ENCODE measurements at regions not wholly inside any gene's neighbourhood (a gene's known extent, or its start where the extent isn't known, plus 50 kb on each side); places are given as distances from the start of the nearest gene placed in this dataset.

DNA sequence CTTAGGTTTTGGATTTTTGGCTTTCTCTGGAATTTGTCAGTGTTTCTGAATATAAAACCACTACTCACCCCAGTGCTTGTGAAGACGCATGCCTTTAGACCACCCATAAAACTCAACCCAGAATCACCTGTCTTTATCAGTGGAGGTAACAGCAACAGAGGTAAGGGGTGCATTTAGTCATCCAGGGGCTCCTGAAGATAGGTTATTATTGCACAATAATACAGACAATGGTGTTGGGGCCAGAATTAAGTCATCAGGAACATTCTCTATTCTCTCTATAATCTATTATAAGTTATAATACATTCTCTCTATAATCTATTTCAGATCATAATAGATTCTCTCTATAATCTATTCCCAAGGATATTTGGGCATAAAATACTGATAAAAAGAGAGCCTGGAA, 100.2 kb upstream of the KCNQ5 start:
- no peaks in the 10 kb centered on the region for H3K36me3 ChIP-seq (replicated peaks in 1 of 2; ENCODE audit: insufficient read depth in 1 of 2, low read depth in 2 of 2)
- WGBS, 2 donors, result 88 to 92% methylated on average over 1 of the region's 1 CpG
- no peaks in the 10 kb centered on the region for H3K4me1 ChIP-seq
- DNase-seq (no peak), ATAC-seq (no peak)
- H3K4me3 ChIP-seq, result no peak overlapping the region
- intact Hi-C loops (cut with DNase I), result no loop called here
- H3K27me3 ChIP-seq, result no peaks in the 10 kb centered on the region
- H3K9me3 ChIP-seq, result no peaks in the 10 kb centered on the region
- no peak for TF ChIP-seq POLR2A (IDR thresholded peaks at IDR 0.05)
- TF ChIP-seq, protein P1, sequence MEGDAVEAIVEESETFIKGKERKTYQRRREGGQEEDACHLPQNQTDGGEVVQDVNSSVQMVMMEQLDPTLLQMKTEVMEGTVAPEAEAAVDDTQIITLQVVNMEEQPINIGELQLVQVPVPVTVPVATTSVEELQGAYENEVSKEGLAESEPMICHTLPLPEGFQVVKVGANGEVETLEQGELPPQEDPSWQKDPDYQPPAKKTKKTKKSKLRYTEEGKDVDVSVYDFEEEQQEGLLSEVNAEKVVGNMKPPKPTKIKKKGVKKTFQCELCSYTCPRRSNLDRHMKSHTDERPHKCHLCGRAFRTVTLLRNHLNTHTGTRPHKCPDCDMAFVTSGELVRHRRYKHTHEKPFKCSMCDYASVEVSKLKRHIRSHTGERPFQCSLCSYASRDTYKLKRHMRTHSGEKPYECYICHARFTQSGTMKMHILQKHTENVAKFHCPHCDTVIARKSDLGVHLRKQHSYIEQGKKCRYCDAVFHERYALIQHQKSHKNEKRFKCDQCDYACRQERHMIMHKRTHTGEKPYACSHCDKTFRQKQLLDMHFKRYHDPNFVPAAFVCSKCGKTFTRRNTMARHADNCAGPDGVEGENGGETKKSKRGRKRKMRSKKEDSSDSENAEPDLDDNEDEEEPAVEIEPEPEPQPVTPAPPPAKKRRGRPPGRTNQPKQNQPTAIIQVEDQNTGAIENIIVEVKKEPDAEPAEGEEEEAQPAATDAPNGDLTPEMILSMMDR (IDR thresholded peaks at IDR 0.05), result no peak
- H3K27ac ChIP-seq, result no peak overlapping the region

DNA sequence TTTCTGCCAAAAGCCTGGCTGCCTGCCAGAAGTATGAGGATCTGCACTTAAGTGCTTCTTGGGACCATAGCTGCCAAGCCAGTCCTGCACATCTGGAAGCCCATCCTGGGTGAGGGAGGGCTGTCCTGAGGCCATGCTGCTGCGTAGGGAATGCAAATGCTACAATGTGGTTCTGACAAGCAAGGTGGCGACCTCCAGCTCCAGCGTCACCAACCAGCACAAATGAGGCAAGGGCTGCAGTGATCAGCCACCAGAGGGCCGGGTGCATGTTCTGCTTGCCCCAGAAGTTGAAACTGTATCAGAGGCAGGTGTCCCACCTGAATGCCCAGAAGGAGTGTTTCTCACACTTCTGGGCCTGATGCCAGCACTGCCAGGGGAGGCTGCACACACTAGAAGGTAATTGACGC, 99.1 kb upstream of the KCNQ5 start:
- TF ChIP-seq, protein P1 (IDR thresholded peaks at IDR 0.05), result peak in 1 of 7 experiments; percentile 38
- no peak for TF ChIP-seq POLR2A (IDR thresholded peaks at IDR 0.05)
- Histone ChIP-seq H3K9me3 (no peaks in the 10 kb centered on the region), H3K4me3 (no peak overlapping the region), H3K27ac (no peak overlapping the region), H3K36me3 (replicated peaks in 1 of 2; ENCODE audit: insufficient read depth in 1 of 2, low read depth in 2 of 2) (no peaks in the 10 kb centered on the region), H3K27me3 (no peaks in the 10 kb centered on the region), H3K4me1 (no peaks in the 10 kb centered on the region)
- ATAC-seq (peak; percentile 45), DNase-seq (peak; percentile 33 to 75 (median 48))
- WGBS, 2 donors, result 61 to 65% methylated on average over 3 to 5 of the region's 5 CpGs
- intact Hi-C loops (cut with DNase I), result no loop called here

- ATAC-seq (no peak), DNase-seq (no peak)
- Histone ChIP-seq H3K27ac (no peak overlapping the region), H3K27me3 (no peaks in the 10 kb centered on the region), H3K4me3 (no peak overlapping the region), H3K4me1 (no peaks in the 10 kb centered on the region), H3K36me3 (replicated peaks in 1 of 2; ENCODE audit: insufficient read depth in 1 of 2, low read depth in 2 of 2) (no peaks in the 10 kb centered on the region), H3K9me3 (no peaks in the 10 kb centered on the region)
- intact Hi-C loops (cut with DNase I), result no loop called here
- TF ChIP-seq, protein P1 (IDR thresholded peaks at IDR 0.05), result no peak
- no peak for TF ChIP-seq POLR2A (IDR thresholded peaks at IDR 0.05)
- 83 to 88% methylated on average over 6 of the region's 6 CpGs for WGBS, 2 donors
Observed at GRCh38 chr6:72524011-72524645, 97.7 kb upstream of the KCNQ5 start.

- ATAC-seq, result no peak
- TF ChIP-seq POLR2A (IDR thresholded peaks at IDR 0.05), result no peak
- TF ChIP-seq, protein P1 (IDR thresholded peaks at IDR 0.05), result no peak
Observed at GRCh38 chr6:72525821-72526510, 95.9 kb upstream of the KCNQ5 start.

GRCh38 chr6:72530152-72530551, 91.7 kb upstream of the KCNQ5 start:
- Histone ChIP-seq H3K4me1 (no peaks in the 10 kb centered on the region), H3K27ac (no peak overlapping the region), H3K36me3 (replicated peaks in 1 of 2; ENCODE audit: insufficient read depth in 1 of 2, low read depth in 2 of 2) (no peaks in the 10 kb centered on the region), H3K9me3 (no peaks in the 10 kb centered on the region), H3K27me3 (no peaks in the 10 kb centered on the region), H3K4me3 (no peak overlapping the region)
- intact Hi-C loops (cut with DNase I), result no loop called here
- ATAC-seq (no peak), DNase-seq (no peak)
- 33 to 49% methylated on average over 2 of the region's 2 CpGs for WGBS, 2 donors
- TF ChIP-seq, protein P1 (IDR thresholded peaks at IDR 0.05), result no peak
- no peak for TF ChIP-seq POLR2A (IDR thresholded peaks at IDR 0.05)

More at GRCh38 chr6:72525821-72526510, 95.9 kb upstream of the KCNQ5 start:
- intact Hi-C loops (cut with DNase I), result no loop called here
- Histone ChIP-seq H3K36me3 (replicated peaks in 1 of 2; ENCODE audit: insufficient read depth in 1 of 2, low read depth in 2 of 2) (no peaks in the 10 kb centered on the region), H3K9me3 (no peaks in the 10 kb centered on the region), H3K4me3 (no peak overlapping the region), H3K27ac (no peak overlapping the region), H3K27me3 (no peaks in the 10 kb centered on the region), H3K4me1 (no peaks in the 10 kb centered on the region)
- no peak for DNase-seq
- 73 to 91% methylated on average over 1 of the region's 1 CpG for WGBS, 2 donors

Measured in body of pancreas (tissue), 4 donors.